Keratinocyte (primary cell): ENCODE measurements at regions not wholly inside any gene's neighbourhood (a gene's known extent, or its start where the extent isn't known, plus 50 kb on each side); places are given as distances from the start of the nearest gene placed in this dataset.

ENCODE experiments used
- DNase-seq: peaks from one replicate; pipeline ENCODE4 v3.0.0-alpha.2; 2011; ENCODE audit warnings: low read depth, missing footprints, low spot score
- FAIRE-seq: peaks from 2 replicates; lab custom pipeline; 2011; peaks lifted over from hg19 to GRCh38; lab: Jason Lieb, UNC
- H2AFZ ChIP-seq: 2 replicates; pipeline ENCODE4 v1.6.0; 2012; ENCODE audit warnings: low read length, control low read depth, inconsistent platforms; ENCODE audit not compliant: control insufficient read depth
- H3K27ac ChIP-seq: 2 replicates; pipeline ENCODE4 v1.5.1; 2011; ENCODE audit warnings: low read length; ENCODE audit not compliant: control insufficient read depth, insufficient read depth
- H3K27me3 ChIP-seq: 3 replicates; pipeline ENCODE4 v1.6.0; 2011; ENCODE audit warnings: low read length; ENCODE audit not compliant: control insufficient read depth, insufficient read depth; ENCODE audit errors: extremely low read depth
- H3K36me3 ChIP-seq, 2 experiments: 2 replicates in 1 of 2; 3 replicates in 1 of 2; pipeline ENCODE4 v1.5.1; 2011; ENCODE audit warnings: low read length in 2 of 2, mild to moderate bottlenecking in 1 of 2; ENCODE audit not compliant: control insufficient read depth in 2 of 2, insufficient read depth in 2 of 2; ENCODE audit errors: extremely low read depth in 1 of 2
- H3K4me1 ChIP-seq: 3 replicates; pipeline ENCODE4 v1.5.1; 2011; ENCODE audit warnings: low read length; ENCODE audit not compliant: control insufficient read depth, insufficient read depth; ENCODE audit errors: extremely low read depth
- H3K4me2 ChIP-seq: 3 replicates; pipeline ENCODE4 v1.6.0; 2011; ENCODE audit warnings: low read depth, low read length; ENCODE audit not compliant: control insufficient read depth, insufficient read depth; ENCODE audit errors: extremely low read depth
- H3K4me3 ChIP-seq, 3 experiments: fragments of 200-600 bp in 1 of 3; sonication (generic) in 1 of 3; 2 replicates in 2 of 3; 3 replicates in 1 of 3; pipeline ENCODE4 v1.5.1; 2011 to 2016; ENCODE audit warnings: low read length in 3 of 3, mild to moderate bottlenecking in 3 of 3, control low read depth in 2 of 3, inconsistent platforms in 1 of 3, low read depth in 1 of 3, mixed read lengths in 1 of 3, mixed run types in 1 of 3, moderate library complexity in 1 of 3; ENCODE audit not compliant: control insufficient read depth in 2 of 3, insufficient read depth in 2 of 3; ENCODE audit errors: extremely low read depth in 1 of 3
- H3K79me2 ChIP-seq: 2 replicates; pipeline ENCODE4 v1.6.0; 2012; ENCODE audit warnings: low read length; ENCODE audit not compliant: control insufficient read depth, insufficient read depth
- H3K9ac ChIP-seq: 3 replicates; pipeline ENCODE4 v1.6.0; 2011; ENCODE audit warnings: low read length; ENCODE audit not compliant: control insufficient read depth, insufficient read depth; ENCODE audit errors: extremely low read depth
- H3K9me1 ChIP-seq: 3 replicates; pipeline ENCODE4 v1.6.0; 2011; ENCODE audit warnings: low read length; ENCODE audit not compliant: control insufficient read depth, insufficient read depth; ENCODE audit errors: extremely low read depth
- H3K9me3 ChIP-seq: 2 replicates; pipeline ENCODE4 v1.5.1; 2012; ENCODE audit warnings: low read depth, low read length; ENCODE audit not compliant: control insufficient read depth
- H4K20me1 ChIP-seq: 3 replicates; pipeline ENCODE4 v1.6.0; 2011; ENCODE audit warnings: low read length; ENCODE audit not compliant: control insufficient read depth, insufficient read depth; ENCODE audit errors: extremely low read depth
- EZH2 ChIP-seq: IDR thresholded peaks from one replicate; pipeline ENCODE4 v1.6.1; 2012; ENCODE audit warnings: inconsistent platforms, mild to moderate bottlenecking, low read length, moderate library complexity
- dilution Hi-C: fragments of 300-500 bp; cut with MboI; formaldehyde crosslinking; loops from one replicate; pipeline ENCODE4 v1.7.0; 2020; ENCODE audit warnings: low sequenced_read_pairs; ENCODE audit not compliant: extremely low pct_ligation_motif_present
- TF ChIP-seq, protein P1 (sequence below), 3 experiments: IDR thresholded peaks in 1 of 3; conservative IDR thresholded peaks in 1 of 3; optimal IDR thresholded peaks in 1 of 3; 2 replicates in 2 of 3; 3 replicates in 1 of 3; pipeline versions ENCODE3 to v1.5.1; 2011; ENCODE audit warnings: low read length in 3 of 3, mild to moderate bottlenecking in 3 of 3, moderate library complexity in 2 of 3, control low read depth in 1 of 3, inconsistent platforms in 1 of 3; ENCODE audit not compliant: insufficient read depth in 2 of 3; ENCODE audit errors: extremely low read depth in 1 of 3

- no peak for DNase-seq
- H3K4me1 ChIP-seq: no peaks in the 10 kb centered on the region
- H3K9me1 ChIP-seq: no peaks in the 10 kb centered on the region
- no peaks in the 10 kb centered on the region for H3K27me3 ChIP-seq
- H4K20me1 ChIP-seq: no peaks in the 10 kb centered on the region
- dilution Hi-C loops: no loop called here
- no peak for TF ChIP-seq EZH2
- TF ChIP-seq, protein P1, sequence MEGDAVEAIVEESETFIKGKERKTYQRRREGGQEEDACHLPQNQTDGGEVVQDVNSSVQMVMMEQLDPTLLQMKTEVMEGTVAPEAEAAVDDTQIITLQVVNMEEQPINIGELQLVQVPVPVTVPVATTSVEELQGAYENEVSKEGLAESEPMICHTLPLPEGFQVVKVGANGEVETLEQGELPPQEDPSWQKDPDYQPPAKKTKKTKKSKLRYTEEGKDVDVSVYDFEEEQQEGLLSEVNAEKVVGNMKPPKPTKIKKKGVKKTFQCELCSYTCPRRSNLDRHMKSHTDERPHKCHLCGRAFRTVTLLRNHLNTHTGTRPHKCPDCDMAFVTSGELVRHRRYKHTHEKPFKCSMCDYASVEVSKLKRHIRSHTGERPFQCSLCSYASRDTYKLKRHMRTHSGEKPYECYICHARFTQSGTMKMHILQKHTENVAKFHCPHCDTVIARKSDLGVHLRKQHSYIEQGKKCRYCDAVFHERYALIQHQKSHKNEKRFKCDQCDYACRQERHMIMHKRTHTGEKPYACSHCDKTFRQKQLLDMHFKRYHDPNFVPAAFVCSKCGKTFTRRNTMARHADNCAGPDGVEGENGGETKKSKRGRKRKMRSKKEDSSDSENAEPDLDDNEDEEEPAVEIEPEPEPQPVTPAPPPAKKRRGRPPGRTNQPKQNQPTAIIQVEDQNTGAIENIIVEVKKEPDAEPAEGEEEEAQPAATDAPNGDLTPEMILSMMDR (optimal IDR thresholded peaks at IDR 0.05 in 1 of 3, IDR thresholded peaks at IDR 0.05 in 1 of 3, conservative IDR thresholded peaks at IDR 0.05 in 1 of 3; ENCODE audit: extremely low read depth in 1 of 3, insufficient read depth in 2 of 3, low read length in 3 of 3): no peak
- FAIRE-seq: no peak
- H2AFZ ChIP-seq: no peak overlapping the region
- H3K9me3 ChIP-seq: no peaks in the 10 kb centered on the region
- no peak overlapping the region for H3K27ac ChIP-seq
- H3K4me2 ChIP-seq: no peak overlapping the region
- H3K79me2 ChIP-seq: no peaks in the 10 kb centered on the region
- H3K36me3 ChIP-seq: no peaks in the 10 kb centered on the region
- H3K9ac ChIP-seq: no peak overlapping the region
- H3K4me3 ChIP-seq: no peak overlapping the region
These were observed 1643.0 kb downstream of the OTOL1 start for GRCh38 chr3:163139600-163139999.

DNA sequence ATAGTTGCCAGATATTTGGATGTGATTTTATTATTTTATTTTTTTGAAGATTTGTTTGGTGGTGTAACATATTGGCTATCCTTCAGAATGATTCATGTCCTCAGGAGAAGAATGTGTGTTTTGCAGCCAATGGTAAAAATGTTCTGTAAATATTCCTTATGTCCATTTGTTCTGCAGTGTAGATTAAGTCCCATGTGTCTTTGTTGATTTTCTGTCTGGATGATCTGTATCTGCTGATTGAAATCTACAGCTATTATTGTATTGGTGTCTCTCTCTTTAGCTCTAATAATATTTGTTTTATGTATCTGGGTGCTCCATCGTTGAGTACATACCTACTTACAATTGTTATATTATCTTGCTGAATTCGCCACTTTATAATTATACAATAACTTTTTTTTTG, 1641.7 kb downstream of the OTOL1 start:
- H3K9me1 ChIP-seq: no peaks in the 10 kb centered on the region
- FAIRE-seq (no peak), DNase-seq (no peak)
- no peaks in the 10 kb centered on the region for H3K27me3 ChIP-seq
- no peaks in the 10 kb centered on the region for H3K9me3 ChIP-seq
- no peak overlapping the region for H2AFZ ChIP-seq
- no peak overlapping the region for H3K27ac ChIP-seq
- TF ChIP-seq, protein P1 (optimal IDR thresholded peaks at IDR 0.05 in 1 of 3, IDR thresholded peaks at IDR 0.05 in 1 of 3, conservative IDR thresholded peaks at IDR 0.05 in 1 of 3; ENCODE audit: extremely low read depth in 1 of 3, insufficient read depth in 2 of 3, low read length in 3 of 3): no peak
- no peak for TF ChIP-seq EZH2
- H4K20me1 ChIP-seq: no peaks in the 10 kb centered on the region
- H3K4me1 ChIP-seq: no peaks in the 10 kb centered on the region
- H3K4me2 ChIP-seq: no peak overlapping the region
- dilution Hi-C loops: no loop called here
- H3K36me3 ChIP-seq: no peaks in the 10 kb centered on the region
- H3K9ac ChIP-seq: no peak overlapping the region
- no peak overlapping the region for H3K4me3 ChIP-seq
- no peaks in the 10 kb centered on the region for H3K79me2 ChIP-seq
